ENCODE measurements at regions not wholly inside any gene's neighbourhood (a gene's known extent, or its start where the extent isn't known, plus 50 kb on each side); places are given as distances from the start of the nearest gene placed in this dataset.

- Mint-ChIP-seq H3K27ac (ENCODE audit: unreplicated experiment) (no peak overlapping the region), H3K36me3 (ENCODE audit: low read depth) (no peaks in the 10 kb centered on the region), H3K9me3 (ENCODE audit: low read depth) (no peaks in the 10 kb centered on the region), H3K4me1 (ENCODE audit: low read depth) (peaks cover 1% of the 10 kb centered on the region), H3K4me3 (ENCODE audit: unreplicated experiment) (no peak overlapping the region), H3K27me3 (ENCODE audit: low read depth) (no peaks in the 10 kb centered on the region)
- no peak for DNase-seq (ENCODE audit: low spot score)
- TF ChIP-seq CTCF (IDR thresholded peaks at IDR 0.05) = peak; percentile 67
Measured at GRCh38 chr18:11398625-11399024, 210.8 kb upstream of the SLC35G4 start.

- no peak for TF ChIP-seq CTCF (IDR thresholded peaks at IDR 0.05)
- no peaks in the 10 kb centered on the region for H3K36me3 Mint-ChIP-seq (ENCODE audit: low read depth)
- peaks cover 11% of the 10 kb centered on the region for H3K4me1 Mint-ChIP-seq (ENCODE audit: low read depth)
- no peaks in the 10 kb centered on the region for H3K9me3 Mint-ChIP-seq (ENCODE audit: low read depth)
- no peaks in the 10 kb centered on the region for H3K27me3 Mint-ChIP-seq (ENCODE audit: low read depth)
- H3K27ac Mint-ChIP-seq (ENCODE audit: unreplicated experiment) = no peak overlapping the region
- no peak for DNase-seq (ENCODE audit: low spot score)
- no peak overlapping the region for H3K4me3 Mint-ChIP-seq (ENCODE audit: unreplicated experiment)
Measured at GRCh38 chr18:11392980-11393885, 216.2 kb upstream of the SLC35G4 start.

GRCh38 chr18:11392292-11392691 is 217.1 kb upstream of the SLC35G4 start:
- H3K9me3 Mint-ChIP-seq (ENCODE audit: low read depth) = no peaks in the 10 kb centered on the region
- no peak for TF ChIP-seq CTCF (IDR thresholded peaks at IDR 0.05)
- no peak for DNase-seq (ENCODE audit: low spot score)
- H3K36me3 Mint-ChIP-seq (ENCODE audit: low read depth) = no peaks in the 10 kb centered on the region
- H3K27me3 Mint-ChIP-seq (ENCODE audit: low read depth) = no peaks in the 10 kb centered on the region
- H3K4me1 Mint-ChIP-seq (ENCODE audit: low read depth) = peaks cover 14% of the 10 kb centered on the region
- H3K27ac Mint-ChIP-seq (ENCODE audit: unreplicated experiment) = no peak overlapping the region
- no peak overlapping the region for H3K4me3 Mint-ChIP-seq (ENCODE audit: unreplicated experiment)

GRCh38 chr18:11391661-11392060 is 217.7 kb upstream of the SLC35G4 start:
- no peak overlapping the region for H3K27ac Mint-ChIP-seq (ENCODE audit: unreplicated experiment)
- H3K4me1 Mint-ChIP-seq (ENCODE audit: low read depth) = peaks cover 14% of the 10 kb centered on the region
- TF ChIP-seq CTCF (IDR thresholded peaks at IDR 0.05) = no peak
- H3K36me3 Mint-ChIP-seq (ENCODE audit: low read depth) = no peaks in the 10 kb centered on the region
- DNase-seq (ENCODE audit: low spot score) = no peak
- no peaks in the 10 kb centered on the region for H3K9me3 Mint-ChIP-seq (ENCODE audit: low read depth)
- H3K27me3 Mint-ChIP-seq (ENCODE audit: low read depth) = no peaks in the 10 kb centered on the region
- H3K4me3 Mint-ChIP-seq (ENCODE audit: unreplicated experiment) = no peak overlapping the region

GRCh38 chr18:11388755-11389680 is 220.4 kb upstream of the SLC35G4 start:
- Mint-ChIP-seq H3K4me3 (ENCODE audit: unreplicated experiment) (no peak overlapping the region), H3K27ac (ENCODE audit: unreplicated experiment) (no peak overlapping the region), H3K27me3 (ENCODE audit: low read depth) (no peaks in the 10 kb centered on the region), H3K9me3 (ENCODE audit: low read depth) (no peaks in the 10 kb centered on the region), H3K36me3 (ENCODE audit: low read depth) (no peaks in the 10 kb centered on the region), H3K4me1 (ENCODE audit: low read depth) (peaks cover 15% of the 10 kb centered on the region)
- no peak for TF ChIP-seq CTCF (IDR thresholded peaks at IDR 0.05)
- DNase-seq (ENCODE audit: low spot score) = no peak

All from chondrocyte (in vitro differentiated cells).